GM10266 (cell line): ENCODE measurements at regions not wholly inside any gene's neighbourhood (a gene's known extent, or its start where the extent isn't known, plus 50 kb on each side); places are given as distances from the start of the nearest gene placed in this dataset.

ENCODE experiments used
- DNase-seq: peaks from one replicate; pipeline ENCODE4 v3.0.0; 2012; ENCODE audit errors: extremely low spot score
- CTCF ChIP-seq: IDR thresholded peaks from 2 replicates; pipeline ENCODE4 v1.5.1; 2012; ENCODE audit warnings: mild to moderate bottlenecking, low read depth; ENCODE audit not compliant: control insufficient read depth, insufficient read depth; ENCODE audit errors: missing control alignments

- DNase-seq = no peak
- no peak for TF ChIP-seq CTCF
Observed at GRCh38 chr2:65656160-65656718, 223.8 kb upstream of the SPRED2 start.

- DNase-seq = no peak
- TF ChIP-seq CTCF = no peak
Observed at GRCh38 chr2:65655000-65655399, 222.6 kb upstream of the SPRED2 start.

GRCh38 chr2:65654496-65654895 lies 222.1 kb upstream of the SPRED2 start:
- TF ChIP-seq CTCF = no peak
- no peak for DNase-seq

- no peak for DNase-seq
- TF ChIP-seq CTCF = no peak
Observed at GRCh38 chr2:65652066-65652465, 219.7 kb upstream of the SPRED2 start.

- TF ChIP-seq CTCF = no peak
- no peak for DNase-seq
Observed at GRCh38 chr2:65649811-65650589, 217.6 kb upstream of the SPRED2 start.

GRCh38 chr2:65647249-65647842 lies 214.9 kb upstream of the SPRED2 start:
- DNase-seq = no peak
- no peak for TF ChIP-seq CTCF

- DNase-seq = no peak
- TF ChIP-seq CTCF = no peak
Observed at GRCh38 chr2:65640793-65641103, 208.3 kb upstream of the SPRED2 start.
